HG02798 (cell line): ENCODE measurements at regions not wholly inside any gene's neighbourhood (a gene's known extent, or its start where the extent isn't known, plus 50 kb on each side); places are given as distances from the start of the nearest gene placed in this dataset.

Source experiments
- ATAC-seq: cut with Tn5 transposase; IDR thresholded peaks from one replicate; pipeline ENCODE4 v1.9.1; 2021; ENCODE audit warnings: mild to moderate bottlenecking; ENCODE audit not compliant: unreplicated experiment, poor library complexity

GRCh38 chr5:135130261-135131215, 96.5 kb upstream of the PITX1 start:
- ATAC-seq = no peak

- no peak for ATAC-seq
These were observed 95.3 kb upstream of the PITX1 start for GRCh38 chr5:135129307-135129706.

DNA sequence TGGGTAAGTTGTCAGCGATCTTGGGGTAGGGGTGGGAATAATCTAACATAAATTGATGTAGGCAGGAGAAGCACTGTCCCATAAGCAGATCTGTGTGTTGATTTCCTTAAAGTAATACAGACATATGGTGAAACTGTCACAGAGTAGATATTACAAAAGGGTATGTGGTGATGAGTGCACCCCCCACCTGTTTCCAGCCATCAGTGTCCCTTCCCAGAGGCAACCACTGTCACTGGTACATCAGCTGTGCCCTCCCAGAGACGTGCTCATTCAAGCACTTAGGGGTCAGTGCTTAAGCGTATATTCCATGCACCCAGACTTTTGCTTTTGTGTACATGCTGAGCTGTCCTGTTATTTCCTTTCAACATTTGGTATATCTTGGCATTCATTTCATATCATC, 94.3 kb upstream of the PITX1 start:
- ATAC-seq = no peak

- no peak for ATAC-seq
These were observed 93.6 kb upstream of the PITX1 start for GRCh38 chr5:135127439-135128240.

GRCh38 chr5:135126688-135127438, 92.8 kb upstream of the PITX1 start:
- ATAC-seq = no peak

GRCh38 chr5:135124724-135125123, 90.7 kb upstream of the PITX1 start:
- no peak for ATAC-seq

- no peak for ATAC-seq
These were observed 90.1 kb upstream of the PITX1 start for GRCh38 chr5:135124128-135124527.

DNA sequence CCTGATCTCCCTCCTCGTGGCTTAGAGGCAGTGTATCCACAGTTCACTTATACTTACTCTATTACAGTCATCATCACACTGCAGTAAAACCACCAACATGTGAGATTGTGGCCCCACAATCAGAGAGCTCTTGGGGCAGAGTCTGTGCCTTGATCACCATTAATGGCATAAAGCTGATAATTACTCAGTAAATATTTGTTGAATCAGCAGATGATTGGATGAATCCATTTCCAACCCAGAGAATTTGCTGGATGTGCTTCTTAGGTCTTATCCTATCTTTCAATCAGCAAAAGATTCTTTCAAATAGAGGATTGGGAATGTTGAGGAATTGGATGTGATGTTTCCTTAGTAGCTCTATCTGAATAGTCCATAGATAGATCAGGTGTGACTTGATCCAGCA, 88.8 kb upstream of the PITX1 start:
- no peak for ATAC-seq

DNA sequence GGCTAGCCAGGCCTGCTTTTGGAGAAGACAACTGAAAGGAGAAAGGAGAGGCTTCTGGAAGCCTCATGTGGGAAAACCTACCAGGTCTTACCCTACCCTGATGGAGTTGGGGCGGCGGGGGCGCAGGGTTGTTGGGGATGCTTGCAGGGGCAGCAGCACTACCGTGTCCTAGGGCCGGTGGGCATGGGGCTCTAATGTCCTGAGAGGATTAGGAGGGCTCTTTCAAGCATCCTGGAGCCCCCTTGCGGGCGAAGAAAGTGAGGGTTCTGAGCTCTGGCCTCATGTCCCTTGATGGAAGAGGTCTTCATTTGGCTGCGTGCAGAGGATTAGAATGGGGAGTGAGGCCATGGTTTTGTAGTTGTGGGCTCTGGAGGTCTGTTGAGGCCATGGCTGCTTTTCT, 86.9 kb upstream of the PITX1 start:
- ATAC-seq = no peak

GRCh38 chr5:135119481-135119880, 85.5 kb upstream of the PITX1 start:
- ATAC-seq = no peak

DNA sequence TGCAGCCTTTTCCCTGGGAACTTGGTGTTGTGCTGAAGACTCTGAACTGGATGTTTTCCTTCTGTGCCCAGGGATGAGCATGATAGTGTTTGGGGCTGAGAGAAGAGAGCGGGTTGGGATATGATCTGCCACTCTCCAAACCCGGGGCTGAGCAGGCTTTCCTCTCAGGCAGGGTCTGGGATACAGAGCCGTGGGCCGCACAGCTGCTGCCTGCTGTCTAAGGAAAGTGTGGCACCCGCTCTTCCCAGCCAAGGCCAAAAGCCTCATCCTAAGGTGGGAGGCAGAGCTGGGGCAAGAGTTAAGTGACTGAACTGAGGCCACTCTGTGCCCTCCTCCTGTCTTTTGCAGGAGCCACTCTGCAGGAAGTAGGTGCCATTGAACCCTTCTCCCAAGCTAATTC, 83.6 kb upstream of the PITX1 start:
- ATAC-seq = no peak

- ATAC-seq = no peak
These were observed 82.1 kb upstream of the PITX1 start for GRCh38 chr5:135116160-135116561.

GRCh38 chr5:135115591-135115990, 81.6 kb upstream of the PITX1 start:
- ATAC-seq = no peak

DNA sequence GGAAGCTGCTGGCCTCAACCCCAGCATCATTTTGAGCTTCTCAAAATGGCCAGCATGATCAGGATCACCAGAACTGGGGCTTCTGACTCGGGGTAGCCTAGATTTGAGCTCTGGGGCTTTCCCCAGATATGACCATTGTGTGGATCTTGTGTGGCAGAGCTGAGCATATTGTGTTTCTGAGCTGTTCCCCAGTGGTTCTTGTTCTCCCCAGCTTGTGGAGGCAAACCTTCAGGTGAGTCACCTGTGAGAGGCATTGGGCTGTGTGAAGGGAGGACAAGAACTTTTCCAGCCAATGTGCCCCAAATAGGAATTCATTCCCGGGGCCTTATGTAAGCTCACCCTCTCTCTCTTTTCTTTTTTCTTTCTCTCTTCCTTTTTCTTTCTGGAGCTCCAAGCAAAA, 80.7 kb upstream of the PITX1 start:
- ATAC-seq = no peak

GRCh38 chr5:135112008-135112725, 78.1 kb upstream of the PITX1 start:
- no peak for ATAC-seq

- no peak for ATAC-seq
These were observed 77.0 kb upstream of the PITX1 start for GRCh38 chr5:135110785-135111596.

GRCh38 chr5:135108992-135109391, 75.0 kb upstream of the PITX1 start:
- ATAC-seq = no peak

GRCh38 chr5:135108569-135108968, 74.5 kb upstream of the PITX1 start:
- no peak for ATAC-seq

- ATAC-seq = no peak
These were observed 74.0 kb upstream of the PITX1 start for GRCh38 chr5:135107986-135108385.
